ENCODE measurements at regions not wholly inside any gene's neighbourhood (a gene's known extent, or its start where the extent isn't known, plus 50 kb on each side); places are given as distances from the start of the nearest gene placed in this dataset.

DNA sequence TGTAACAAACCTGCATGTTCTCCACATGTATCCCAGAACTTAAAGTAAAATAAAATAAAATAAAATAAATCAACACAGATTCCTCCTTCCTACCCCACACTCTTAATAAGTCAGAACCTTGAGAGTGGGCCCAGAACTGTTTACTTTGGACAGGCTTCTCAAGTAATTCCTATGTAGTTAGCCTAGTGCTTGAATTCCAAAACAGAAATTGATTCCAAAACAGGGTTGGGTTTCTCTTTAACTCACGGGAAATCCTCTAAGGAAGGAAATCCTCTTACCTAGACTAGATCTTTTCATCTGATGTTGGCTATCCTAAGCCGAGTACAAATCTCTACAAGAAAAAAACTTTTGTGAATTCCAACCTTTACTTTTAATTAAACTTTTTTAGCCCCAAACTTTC is 324.7 kb upstream of the C16orf82 start:
- TF ChIP-seq EZH2 (IDR thresholded peaks at IDR 0.05): no peak
- TF ChIP-seq, protein P1, sequence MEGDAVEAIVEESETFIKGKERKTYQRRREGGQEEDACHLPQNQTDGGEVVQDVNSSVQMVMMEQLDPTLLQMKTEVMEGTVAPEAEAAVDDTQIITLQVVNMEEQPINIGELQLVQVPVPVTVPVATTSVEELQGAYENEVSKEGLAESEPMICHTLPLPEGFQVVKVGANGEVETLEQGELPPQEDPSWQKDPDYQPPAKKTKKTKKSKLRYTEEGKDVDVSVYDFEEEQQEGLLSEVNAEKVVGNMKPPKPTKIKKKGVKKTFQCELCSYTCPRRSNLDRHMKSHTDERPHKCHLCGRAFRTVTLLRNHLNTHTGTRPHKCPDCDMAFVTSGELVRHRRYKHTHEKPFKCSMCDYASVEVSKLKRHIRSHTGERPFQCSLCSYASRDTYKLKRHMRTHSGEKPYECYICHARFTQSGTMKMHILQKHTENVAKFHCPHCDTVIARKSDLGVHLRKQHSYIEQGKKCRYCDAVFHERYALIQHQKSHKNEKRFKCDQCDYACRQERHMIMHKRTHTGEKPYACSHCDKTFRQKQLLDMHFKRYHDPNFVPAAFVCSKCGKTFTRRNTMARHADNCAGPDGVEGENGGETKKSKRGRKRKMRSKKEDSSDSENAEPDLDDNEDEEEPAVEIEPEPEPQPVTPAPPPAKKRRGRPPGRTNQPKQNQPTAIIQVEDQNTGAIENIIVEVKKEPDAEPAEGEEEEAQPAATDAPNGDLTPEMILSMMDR (IDR thresholded peaks at IDR 0.05 in 2 of 3, conservative IDR thresholded peaks at IDR 0.05 in 1 of 3; ENCODE audit: borderline replicate concordance in 1 of 3, insufficient read depth in 1 of 3, low read depth in 2 of 3, low read length in 2 of 3): no peak
- no peak for TF ChIP-seq SIN3A (IDR thresholded peaks at IDR 0.05; ENCODE audit: low read depth)
- TF ChIP-seq JUND (IDR thresholded peaks at IDR 0.05): no peak
- TF ChIP-seq POLR2A (IDR thresholded peaks at IDR 0.05; ENCODE audit: borderline replicate concordance, extremely low read depth, insufficient read depth, insufficient read length): no peak
- no peak for TF ChIP-seq ZFX (IDR thresholded peaks at IDR 0.05)
